Erythroblast (primary cell): ENCODE measurements at regions not wholly inside any gene's neighbourhood (a gene's known extent, or its start where the extent isn't known, plus 50 kb on each side); places are given as distances from the start of the nearest gene placed in this dataset.

ENCODE experiments used
- GATA1 ChIP-seq: IDR thresholded peaks from 2 replicates; pipeline ENCODE4 v1.6.1; 2011; ENCODE audit warnings: low read depth, mild to moderate bottlenecking, control low read depth, low read length, moderate library complexity
- POLR2A ChIP-seq: IDR thresholded peaks from 2 replicates; pipeline ENCODE4 v1.6.1; 2011; ENCODE audit warnings: mild to moderate bottlenecking, low read length

DNA sequence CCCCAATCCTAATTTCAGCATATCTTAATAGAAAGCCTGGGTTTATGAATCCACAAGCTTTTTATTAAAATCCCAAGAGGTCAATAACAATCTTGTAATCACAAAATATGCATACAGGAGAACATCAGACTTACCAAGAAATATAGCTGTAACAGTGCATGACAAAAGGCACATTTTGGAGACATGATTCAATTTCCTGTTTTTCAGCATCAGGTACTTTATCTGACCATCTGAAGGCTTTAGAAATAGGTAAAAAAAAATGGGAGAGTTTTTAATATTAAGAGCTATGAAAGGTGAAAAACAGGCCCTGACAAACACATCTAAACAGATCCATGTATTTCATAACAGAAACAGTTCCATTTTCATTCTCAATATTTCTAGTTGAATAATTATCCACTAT is 89.9 kb upstream of the EFEMP1 start:
- no peak for TF ChIP-seq POLR2A
- TF ChIP-seq GATA1: no peak
